Activated CD8-positive, alpha-beta T cell treated with anti-CD3 and anti-CD28 coated beads for 36 hours (primary cell): ENCODE measurements at regions not wholly inside any gene's neighbourhood (a gene's known extent, or its start where the extent isn't known, plus 50 kb on each side); places are given as distances from the start of the nearest gene placed in this dataset.

ENCODE experiments used
- ATAC-seq: fragments of 200-7000 bp; cut with Tn5 transposase; one replicate; pipeline ENCODE4 v1.10.0; 2021; ENCODE audit warnings: mild to moderate bottlenecking, moderate library complexity
- CTCF ChIA-PET: fragments of 350-600 bp; sonication (Branson Sonifier 250); formaldehyde crosslinking; loops from one replicate; lab custom pipeline; 2021; ENCODE audit warnings: antibody characterized with exemption; lab: Charles Lee
- POLR2A ChIA-PET: fragments of 350-600 bp; sonication (Branson Sonifier 250); formaldehyde crosslinking; loops from one replicate; lab custom pipeline; 2021; ENCODE audit warnings: antibody characterized with exemption; lab: Charles Lee
- DNase-seq: peaks from one replicate; pipeline ENCODE4 v3.0.0-alpha.2; 2020
- H3K27ac Mint-ChIP-seq: one replicate; pipeline ENCODE4 v1.8.0; 2021; ENCODE audit warnings: mild to moderate bottlenecking, mixed read lengths
- H3K27me3 Mint-ChIP-seq: one replicate; pipeline ENCODE4 v1.8.0; 2021; ENCODE audit warnings: mixed read lengths
- H3K36me3 Mint-ChIP-seq: one replicate; pipeline ENCODE4 v1.8.0; 2021; ENCODE audit warnings: low read depth, mixed read lengths
- H3K4me1 Mint-ChIP-seq: one replicate; pipeline ENCODE4 v1.8.0; 2021; ENCODE audit warnings: low read depth, mixed read lengths
- H3K4me3 Mint-ChIP-seq: one replicate; pipeline ENCODE4 v1.8.0; 2021; ENCODE audit warnings: mild to moderate bottlenecking, moderate library complexity, mixed read lengths
- H3K9me3 Mint-ChIP-seq: one replicate; pipeline ENCODE4 v1.8.0; 2021; ENCODE audit warnings: mixed read lengths
- intact Hi-C: fragments of 100-400 bp; cut with micrococcal nuclease; formaldehyde crosslinking; loops from one replicate; pipeline ENCODE4 v1.10.0; 2022
- TF ChIP-seq, protein P1 (sequence below): fragments of 200-600 bp; IDR thresholded peaks from one replicate; pipeline ENCODE4 v1.8.0; 2022; ENCODE audit warnings: antibody characterized with exemption, mild to moderate bottlenecking

DNA sequence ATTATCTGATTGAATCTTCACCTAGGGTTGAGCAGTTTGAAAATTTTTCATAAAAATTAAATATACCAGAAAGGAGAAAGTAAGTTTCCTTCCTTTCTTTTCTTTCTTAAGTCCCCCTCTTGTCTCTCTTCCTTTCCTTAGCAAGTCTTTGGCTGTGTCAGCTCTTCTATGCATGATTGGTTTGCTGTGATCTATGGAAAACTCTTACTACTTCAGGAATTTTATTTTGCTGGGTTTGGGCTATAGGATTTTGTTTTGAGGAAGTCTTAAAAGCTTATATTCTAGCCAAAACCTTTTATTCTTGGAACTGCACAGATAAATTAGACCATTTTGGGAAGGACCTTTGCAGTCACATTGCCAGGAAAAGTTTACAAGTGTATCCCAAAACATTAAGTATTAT, 173.4 kb upstream of the CITED2 start:
- DNase-seq, result no peak
- intact Hi-C loops, result no loop called here
- CTCF ChIA-PET, result no interaction called here
- Mint-ChIP-seq H3K4me3 (no peak overlapping the region), H3K9me3 (no peaks in the 10 kb centered on the region), H3K27ac (no peak overlapping the region), H3K36me3 (no peaks in the 10 kb centered on the region), H3K4me1 (peaks cover 3% of the 10 kb centered on the region), H3K27me3 (peaks cover 3% of the 10 kb centered on the region)
- POLR2A ChIA-PET, result interaction anchor here (0.9 kb wide), 1 partner anchor 29 kb away, joined by 3 read pairs; no protein-coding TSS in a partner anchor
- TF ChIP-seq, protein P1, sequence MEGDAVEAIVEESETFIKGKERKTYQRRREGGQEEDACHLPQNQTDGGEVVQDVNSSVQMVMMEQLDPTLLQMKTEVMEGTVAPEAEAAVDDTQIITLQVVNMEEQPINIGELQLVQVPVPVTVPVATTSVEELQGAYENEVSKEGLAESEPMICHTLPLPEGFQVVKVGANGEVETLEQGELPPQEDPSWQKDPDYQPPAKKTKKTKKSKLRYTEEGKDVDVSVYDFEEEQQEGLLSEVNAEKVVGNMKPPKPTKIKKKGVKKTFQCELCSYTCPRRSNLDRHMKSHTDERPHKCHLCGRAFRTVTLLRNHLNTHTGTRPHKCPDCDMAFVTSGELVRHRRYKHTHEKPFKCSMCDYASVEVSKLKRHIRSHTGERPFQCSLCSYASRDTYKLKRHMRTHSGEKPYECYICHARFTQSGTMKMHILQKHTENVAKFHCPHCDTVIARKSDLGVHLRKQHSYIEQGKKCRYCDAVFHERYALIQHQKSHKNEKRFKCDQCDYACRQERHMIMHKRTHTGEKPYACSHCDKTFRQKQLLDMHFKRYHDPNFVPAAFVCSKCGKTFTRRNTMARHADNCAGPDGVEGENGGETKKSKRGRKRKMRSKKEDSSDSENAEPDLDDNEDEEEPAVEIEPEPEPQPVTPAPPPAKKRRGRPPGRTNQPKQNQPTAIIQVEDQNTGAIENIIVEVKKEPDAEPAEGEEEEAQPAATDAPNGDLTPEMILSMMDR, result no peak
- ATAC-seq, result no peak

DNA sequence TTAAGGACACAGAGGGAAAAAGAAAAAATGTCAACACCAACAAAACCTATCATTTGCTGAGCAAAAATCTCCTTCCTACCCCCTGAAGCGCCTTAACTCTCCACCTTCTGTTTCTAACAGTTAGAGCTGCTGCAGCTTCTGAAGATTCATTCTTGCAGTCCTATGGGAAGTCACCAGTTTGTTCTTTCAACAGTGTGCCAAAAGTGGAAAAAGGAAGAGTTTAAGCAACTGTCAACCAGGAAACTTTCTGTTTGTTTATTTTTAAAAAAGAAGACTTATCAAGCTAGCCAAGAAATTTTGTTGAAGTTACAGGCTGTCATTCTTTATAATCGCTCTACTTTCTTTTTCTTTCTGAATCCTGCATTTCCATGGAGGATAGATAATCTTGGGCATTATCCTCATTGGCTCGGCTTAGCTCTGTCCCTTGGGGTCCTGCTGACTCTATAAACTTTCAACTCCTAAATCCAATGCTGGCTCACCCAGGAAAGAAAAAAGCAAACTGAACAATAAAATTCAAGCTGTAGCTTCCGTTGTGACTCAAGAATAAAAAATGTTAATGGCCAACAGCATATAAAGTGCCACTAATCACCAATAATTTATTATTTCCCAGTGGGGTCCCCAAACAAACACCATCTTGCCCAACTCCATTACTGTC, 172.8 kb upstream of the CITED2 start:
- Mint-ChIP-seq H3K4me3 (no peak overlapping the region), H3K27me3 (peaks cover 3% of the 10 kb centered on the region), H3K4me1 (peaks cover 3% of the 10 kb centered on the region), H3K36me3 (no peaks in the 10 kb centered on the region), H3K9me3 (no peaks in the 10 kb centered on the region), H3K27ac (no peak overlapping the region)
- ChIA-PET POLR2A (no interaction called here), CTCF (no interaction called here)
- TF ChIP-seq, protein P1, result no peak
- ATAC-seq (no peak), DNase-seq (no peak)
- intact Hi-C loops, result no loop called here

DNA sequence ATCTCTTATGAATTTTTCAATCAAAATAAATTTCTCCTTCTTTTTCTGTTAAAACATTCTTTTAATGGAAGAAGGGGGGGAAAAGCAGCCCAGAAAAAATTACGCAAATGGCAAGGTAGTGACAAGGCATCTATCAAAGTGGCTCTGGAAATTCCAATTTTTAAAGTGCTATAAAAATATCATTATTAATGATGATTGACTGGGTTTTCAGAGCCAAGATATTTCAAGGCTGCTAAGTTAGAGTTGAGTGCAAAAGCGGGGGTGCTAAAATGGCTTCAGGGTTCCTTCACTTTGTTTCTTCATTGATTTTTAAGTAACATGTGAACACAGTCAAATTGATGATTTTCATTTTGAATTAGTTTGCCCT, 171.6 kb upstream of the CITED2 start:
- Mint-ChIP-seq H3K9me3 (no peaks in the 10 kb centered on the region), H3K27ac (no peak overlapping the region), H3K4me3 (no peak overlapping the region), H3K27me3 (peaks cover 2% of the 10 kb centered on the region), H3K36me3 (no peaks in the 10 kb centered on the region), H3K4me1 (peaks cover 7% of the 10 kb centered on the region)
- intact Hi-C loops, result no loop called here
- TF ChIP-seq, protein P1, result no peak
- DNase-seq (no peak), ATAC-seq (no peak)
- ChIA-PET POLR2A (no interaction called here), CTCF (no interaction called here)

DNA sequence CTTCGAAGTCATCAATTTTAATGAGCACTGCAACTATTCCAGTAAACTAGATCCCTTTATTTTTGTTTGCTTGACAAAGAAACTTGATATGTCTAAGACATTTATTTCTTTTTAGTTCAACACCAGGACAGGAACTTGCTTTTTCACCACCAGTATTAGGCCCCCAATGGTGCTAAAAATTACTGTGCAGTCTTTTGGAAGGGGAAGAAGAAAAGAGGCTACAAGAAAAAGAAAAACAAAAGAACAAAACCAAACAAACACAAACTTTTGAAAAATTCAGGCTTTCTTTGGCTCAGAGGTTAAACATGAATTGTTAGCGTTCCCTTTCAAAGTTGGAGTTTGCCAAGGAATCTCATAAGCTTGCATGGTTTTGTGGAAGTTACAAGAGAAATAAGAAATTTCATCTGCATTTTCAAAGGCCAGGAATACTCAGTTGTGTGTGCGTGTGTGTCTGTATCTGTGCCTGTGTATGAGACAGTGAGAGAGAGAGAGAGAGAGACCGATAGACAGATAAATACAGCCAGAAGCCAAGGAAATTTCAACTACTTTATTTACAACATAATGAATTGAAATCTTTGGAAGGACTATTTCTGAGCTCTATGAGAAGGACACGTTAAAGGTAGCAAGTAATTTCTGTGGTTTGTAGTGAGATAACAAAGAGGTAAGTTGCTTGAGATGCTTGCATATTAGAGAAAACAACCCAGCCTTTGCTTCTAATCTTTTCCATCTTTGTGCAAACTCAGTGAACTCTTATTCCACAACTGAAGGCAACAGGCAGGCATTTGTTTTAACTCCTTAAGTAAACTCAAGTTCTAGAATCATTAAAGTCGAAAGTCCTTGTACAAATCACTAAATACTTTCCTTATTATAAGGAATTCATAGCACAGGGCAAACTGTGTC, 171.0 kb upstream of the CITED2 start:
- Mint-ChIP-seq H3K9me3 (no peaks in the 10 kb centered on the region), H3K4me3 (no peak overlapping the region), H3K27me3 (peaks cover 2% of the 10 kb centered on the region), H3K36me3 (peaks cover 2% of the 10 kb centered on the region), H3K4me1 (peaks cover 13% of the 10 kb centered on the region), H3K27ac (no peak overlapping the region)
- ChIA-PET CTCF (no interaction called here), POLR2A (no interaction called here)
- DNase-seq (no peak), ATAC-seq (no peak)
- TF ChIP-seq, protein P1, result no peak
- intact Hi-C loops, result no loop called here

DNA sequence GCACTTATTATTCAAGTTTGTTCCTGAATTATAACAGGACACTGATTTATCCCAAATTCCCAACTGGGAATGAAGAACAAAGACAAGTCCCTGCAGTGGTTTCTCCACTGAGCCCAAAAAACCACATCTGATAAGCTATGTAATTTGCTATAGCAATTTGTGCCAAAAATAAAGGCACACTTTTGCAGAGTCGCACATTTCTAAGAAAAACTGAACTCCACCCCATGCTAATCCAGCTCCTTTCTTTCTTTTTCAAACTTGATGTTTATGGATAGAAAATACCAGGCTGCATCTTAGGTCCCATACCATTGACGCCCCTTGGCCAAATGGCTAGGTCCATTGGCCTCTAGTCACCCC, 170.2 kb upstream of the CITED2 start:
- H3K4me3 Mint-ChIP-seq, result no peak overlapping the region
- TF ChIP-seq, protein P1, result no peak
- ChIA-PET CTCF (no interaction called here), POLR2A (no interaction called here)
- intact Hi-C loops, result no loop called here
- H3K36me3 Mint-ChIP-seq, result peaks cover 3% of the 10 kb centered on the region
- no peaks in the 10 kb centered on the region for H3K27me3 Mint-ChIP-seq
- no peak for ATAC-seq
- no peaks in the 10 kb centered on the region for H3K9me3 Mint-ChIP-seq
- H3K27ac Mint-ChIP-seq, result no peak overlapping the region
- H3K4me1 Mint-ChIP-seq, result peaks cover 20% of the 10 kb centered on the region
- no peak for DNase-seq
